ENCODE measurements at regions not wholly inside any gene's neighbourhood (a gene's known extent, or its start where the extent isn't known, plus 50 kb on each side); places are given as distances from the start of the nearest gene placed in this dataset.

DNA sequence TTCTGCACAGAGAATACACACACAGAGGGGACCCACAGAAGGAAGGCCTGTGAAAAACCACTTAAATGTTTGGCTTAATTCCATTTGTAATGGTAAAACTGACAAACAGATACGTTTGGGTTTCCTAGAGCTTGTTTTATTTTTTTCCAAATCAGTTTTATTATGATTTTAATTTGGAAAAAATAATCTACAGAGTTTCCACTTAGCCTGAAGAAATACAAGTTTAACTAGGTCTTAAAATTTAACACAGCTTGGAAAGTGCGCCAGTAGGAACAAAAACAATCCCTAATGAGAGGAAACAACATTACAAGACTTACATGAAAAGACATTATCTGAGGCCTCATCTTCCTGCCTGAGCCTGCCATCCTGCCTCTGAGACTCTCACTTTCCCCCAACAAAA is 58.5 kb upstream of the CARD11 start:
- TF ChIP-seq EZH2phosphoT487 (IDR thresholded peaks at IDR 0.05; ENCODE audit: low read depth), result no peak
- TF ChIP-seq, protein P1, sequence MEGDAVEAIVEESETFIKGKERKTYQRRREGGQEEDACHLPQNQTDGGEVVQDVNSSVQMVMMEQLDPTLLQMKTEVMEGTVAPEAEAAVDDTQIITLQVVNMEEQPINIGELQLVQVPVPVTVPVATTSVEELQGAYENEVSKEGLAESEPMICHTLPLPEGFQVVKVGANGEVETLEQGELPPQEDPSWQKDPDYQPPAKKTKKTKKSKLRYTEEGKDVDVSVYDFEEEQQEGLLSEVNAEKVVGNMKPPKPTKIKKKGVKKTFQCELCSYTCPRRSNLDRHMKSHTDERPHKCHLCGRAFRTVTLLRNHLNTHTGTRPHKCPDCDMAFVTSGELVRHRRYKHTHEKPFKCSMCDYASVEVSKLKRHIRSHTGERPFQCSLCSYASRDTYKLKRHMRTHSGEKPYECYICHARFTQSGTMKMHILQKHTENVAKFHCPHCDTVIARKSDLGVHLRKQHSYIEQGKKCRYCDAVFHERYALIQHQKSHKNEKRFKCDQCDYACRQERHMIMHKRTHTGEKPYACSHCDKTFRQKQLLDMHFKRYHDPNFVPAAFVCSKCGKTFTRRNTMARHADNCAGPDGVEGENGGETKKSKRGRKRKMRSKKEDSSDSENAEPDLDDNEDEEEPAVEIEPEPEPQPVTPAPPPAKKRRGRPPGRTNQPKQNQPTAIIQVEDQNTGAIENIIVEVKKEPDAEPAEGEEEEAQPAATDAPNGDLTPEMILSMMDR (IDR thresholded peaks at IDR 0.05; ENCODE audit: low read depth, low read length), result no peak
